ENCODE measurements at regions not wholly inside any gene's neighbourhood (a gene's known extent, or its start where the extent isn't known, plus 50 kb on each side); places are given as distances from the start of the nearest gene placed in this dataset.

GRCh38 chr5:115396688-115397087 lies 100.2 kb upstream of the CCDC112 start:
- POLR2A ChIA-PET, result no interaction called here
- DNase-seq (no peak), ATAC-seq (ENCODE audit: low read depth) (no peak)
- no peak for TF ChIP-seq CTCF (IDR thresholded peaks at IDR 0.05)
- no peaks in the 10 kb centered on the region for H3K27me3 Mint-ChIP-seq
- H3K36me3 Mint-ChIP-seq (ENCODE audit: low read depth), result no peaks in the 10 kb centered on the region
- intact Hi-C loops (cut with micrococcal nuclease), result no loop called here
- CTCF ChIA-PET, result no interaction called here
- H3K4me3 Mint-ChIP-seq, result no peak overlapping the region
- H3K4me1 Mint-ChIP-seq, result no peaks in the 10 kb centered on the region
- no peak overlapping the region for H3K27ac Mint-ChIP-seq
- peaks cover 4% of the 10 kb centered on the region for H3K9me3 Mint-ChIP-seq

- H3K9me3 Mint-ChIP-seq, result peaks cover 4% of the 10 kb centered on the region
- TF ChIP-seq CTCF (IDR thresholded peaks at IDR 0.05), result no peak
- POLR2A ChIA-PET, result no interaction called here
- CTCF ChIA-PET, result no interaction called here
- ATAC-seq (ENCODE audit: low read depth) (no peak), DNase-seq (no peak)
- no peak overlapping the region for H3K4me3 Mint-ChIP-seq
- no peaks in the 10 kb centered on the region for H3K4me1 Mint-ChIP-seq
- no peak overlapping the region for H3K27ac Mint-ChIP-seq
- H3K27me3 Mint-ChIP-seq, result no peaks in the 10 kb centered on the region
- intact Hi-C loops (cut with micrococcal nuclease), result no loop called here
- no peaks in the 10 kb centered on the region for H3K36me3 Mint-ChIP-seq (ENCODE audit: low read depth)
Measured at GRCh38 chr5:115396081-115396480, 99.6 kb upstream of the CCDC112 start.

GRCh38 chr5:115394531-115394930 lies 98.1 kb upstream of the CCDC112 start:
- intact Hi-C loops (cut with micrococcal nuclease), result no loop called here
- Mint-ChIP-seq H3K4me1 (no peaks in the 10 kb centered on the region), H3K9me3 (no peaks in the 10 kb centered on the region), H3K27me3 (no peaks in the 10 kb centered on the region), H3K4me3 (no peak overlapping the region), H3K27ac (no peak overlapping the region), H3K36me3 (ENCODE audit: low read depth) (no peaks in the 10 kb centered on the region)
- ChIA-PET CTCF (no interaction called here), POLR2A (no interaction called here)
- no peak for DNase-seq
- ATAC-seq (ENCODE audit: low read depth), result no peak
- no peak for TF ChIP-seq CTCF (IDR thresholded peaks at IDR 0.05)

GRCh38 chr5:115393239-115393638 lies 96.8 kb upstream of the CCDC112 start:
- no peak overlapping the region for H3K27ac Mint-ChIP-seq
- POLR2A ChIA-PET, result no interaction called here

GRCh38 chr5:115392611-115393010 lies 96.2 kb upstream of the CCDC112 start:
- no peak for TF ChIP-seq CTCF (IDR thresholded peaks at IDR 0.05)
- intact Hi-C loops (cut with micrococcal nuclease), result no loop called here
- Mint-ChIP-seq H3K4me1 (no peaks in the 10 kb centered on the region), H3K36me3 (ENCODE audit: low read depth) (no peaks in the 10 kb centered on the region), H3K9me3 (no peaks in the 10 kb centered on the region), H3K27me3 (no peaks in the 10 kb centered on the region), H3K27ac (no peak overlapping the region), H3K4me3 (no peak overlapping the region)
- no peak for ATAC-seq (ENCODE audit: low read depth)
- ChIA-PET CTCF (no interaction called here), POLR2A (no interaction called here)
- no peak for DNase-seq

More at GRCh38 chr5:115393239-115393638, 96.8 kb upstream of the CCDC112 start:
- no peaks in the 10 kb centered on the region for H3K4me1 Mint-ChIP-seq
- no peaks in the 10 kb centered on the region for H3K9me3 Mint-ChIP-seq
- intact Hi-C loops (cut with micrococcal nuclease), result no loop called here
- no peaks in the 10 kb centered on the region for H3K36me3 Mint-ChIP-seq (ENCODE audit: low read depth)
- DNase-seq (no peak), ATAC-seq (ENCODE audit: low read depth) (no peak)
- H3K4me3 Mint-ChIP-seq, result no peak overlapping the region
- CTCF ChIA-PET, result no interaction called here
- no peaks in the 10 kb centered on the region for H3K27me3 Mint-ChIP-seq
- no peak for TF ChIP-seq CTCF (IDR thresholded peaks at IDR 0.05)

Data from activated B cell treated with CpG ODN at 0.5 μM for 24 hours (primary cell).